ENCODE measurements at regions not wholly inside any gene's neighbourhood (a gene's known extent, or its start where the extent isn't known, plus 50 kb on each side); places are given as distances from the start of the nearest gene placed in this dataset.

DNA sequence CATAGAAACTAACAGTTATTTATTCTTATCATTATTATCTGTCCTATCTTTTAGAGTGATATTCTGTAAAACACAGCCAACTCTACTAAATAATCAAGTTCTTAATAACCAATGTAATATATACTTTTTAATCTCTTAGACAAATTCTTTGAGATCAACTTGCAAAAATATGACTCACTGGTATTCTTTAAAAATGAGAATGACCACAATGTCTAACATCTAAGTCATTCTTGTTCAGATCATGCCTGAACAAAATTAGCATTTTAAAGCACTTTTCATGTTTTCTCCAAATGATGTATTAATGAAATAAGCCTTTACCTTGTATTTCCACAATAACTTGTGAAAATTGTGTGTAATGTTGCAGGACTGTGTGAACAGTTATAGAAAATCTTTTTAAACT is 356.9 kb upstream of the RGMB start:
- ATAC-seq (replicated peaks in 1 of 2) = no peak
- H3K27me3 Mint-ChIP-seq (ENCODE audit: low read depth) = peaks cover 4% of the 10 kb centered on the region
- peaks cover 0 to 2% of the 10 kb centered on the region in 2 donors for H3K9me3 Mint-ChIP-seq
- H3K27ac Mint-ChIP-seq = no peak overlapping the region
- no peak for DNase-seq
- no peak overlapping the region for H3K4me3 Mint-ChIP-seq
- no peaks in the 10 kb centered on the region for H3K36me3 Mint-ChIP-seq (ENCODE audit: insufficient read depth in 2 of 2)
- no peaks in the 10 kb centered on the region for H3K4me1 Mint-ChIP-seq (ENCODE audit: low read depth)

DNA sequence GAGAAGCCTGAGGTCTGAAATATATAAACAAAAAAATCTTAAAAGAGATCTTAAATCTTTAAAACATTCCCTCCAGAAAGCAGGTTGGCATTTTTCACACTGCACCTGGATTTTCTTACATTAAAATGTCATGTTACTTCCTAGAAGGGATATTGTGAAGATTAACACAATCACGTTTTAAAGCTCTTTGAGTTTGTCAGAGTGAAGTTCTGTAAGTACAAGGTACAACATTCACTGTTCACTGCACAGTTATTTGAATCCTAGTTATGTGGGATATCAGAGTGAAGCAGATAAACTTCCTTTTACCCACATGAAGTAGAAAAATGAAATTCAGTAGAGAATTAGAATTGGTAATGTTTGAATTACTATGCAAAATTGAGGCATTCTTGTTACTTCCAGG is 353.6 kb upstream of the RGMB start:
- Mint-ChIP-seq H3K27ac (no peak overlapping the region), H3K36me3 (ENCODE audit: insufficient read depth in 2 of 2) (no peaks in the 10 kb centered on the region), H3K9me3 (peaks cover 0 to 2% of the 10 kb centered on the region in 2 donors), H3K27me3 (ENCODE audit: low read depth) (peaks cover 4% of the 10 kb centered on the region), H3K4me1 (ENCODE audit: low read depth) (no peaks in the 10 kb centered on the region), H3K4me3 (no peak overlapping the region)
- no peak for ATAC-seq (replicated peaks in 1 of 2)
- DNase-seq = no peak

DNA sequence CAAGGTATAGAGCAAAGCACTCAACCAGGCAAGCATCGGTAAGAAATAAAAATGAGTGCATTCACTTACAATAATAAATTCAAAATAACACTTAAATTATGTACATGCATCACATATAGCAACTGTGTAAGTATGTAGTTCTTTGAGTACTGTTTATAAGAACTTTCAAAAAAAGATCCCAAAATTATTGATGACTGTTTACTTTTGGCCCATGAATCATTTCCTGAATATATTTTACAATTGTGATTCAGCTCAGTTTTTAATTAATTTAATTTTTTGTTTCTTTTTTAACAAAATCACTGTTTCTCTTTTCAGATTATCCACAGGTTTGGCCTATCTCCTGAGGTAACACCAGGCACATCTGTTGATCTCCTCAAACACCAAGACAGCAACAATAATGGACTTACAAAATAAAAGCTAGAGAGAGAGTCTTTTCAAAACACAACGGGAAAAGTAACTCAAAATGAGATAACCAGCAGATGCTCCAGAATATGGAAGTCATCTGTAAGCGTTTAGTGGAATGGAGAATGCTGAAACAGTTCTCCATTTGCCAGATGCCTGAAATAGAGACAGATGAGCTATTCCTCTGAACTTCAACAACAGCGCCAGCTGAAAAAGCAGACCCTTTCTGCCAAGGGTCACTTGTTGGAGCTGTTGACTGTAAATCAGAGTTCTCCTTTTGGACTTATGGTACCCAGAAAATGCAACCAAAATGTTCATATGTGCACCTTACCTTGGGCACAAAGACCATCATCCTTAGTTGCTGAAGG is 348.6 kb upstream of the RGMB start:
- ATAC-seq (replicated peaks in 1 of 2) = no peak
- no peaks in the 10 kb centered on the region for H3K36me3 Mint-ChIP-seq (ENCODE audit: insufficient read depth in 2 of 2)
- no peak overlapping the region for H3K27ac Mint-ChIP-seq

GRCh38 chr5:98425640-98426039 is 347.8 kb upstream of the RGMB start:
- H3K9me3 Mint-ChIP-seq = no peaks in the 10 kb centered on the region
- no peak for ATAC-seq (replicated peaks in 1 of 2)
- no peak for DNase-seq
- H3K36me3 Mint-ChIP-seq (ENCODE audit: insufficient read depth in 2 of 2) = no peaks in the 10 kb centered on the region
- no peak overlapping the region for H3K27ac Mint-ChIP-seq
- H3K4me3 Mint-ChIP-seq = no peak overlapping the region
- H3K27me3 Mint-ChIP-seq (ENCODE audit: low read depth) = peaks cover 6% of the 10 kb centered on the region
- H3K4me1 Mint-ChIP-seq (ENCODE audit: low read depth) = no peaks in the 10 kb centered on the region

More for the DNA sequence above, 348.6 kb upstream of the RGMB start:
- no peaks in the 10 kb centered on the region for H3K9me3 Mint-ChIP-seq
- DNase-seq = no peak
- peaks cover 6% of the 10 kb centered on the region for H3K27me3 Mint-ChIP-seq (ENCODE audit: low read depth)
- no peak overlapping the region for H3K4me3 Mint-ChIP-seq
- no peaks in the 10 kb centered on the region for H3K4me1 Mint-ChIP-seq (ENCODE audit: low read depth)

GRCh38 chr5:98428806-98429205 is 344.7 kb upstream of the RGMB start:
- DNase-seq (no peak), ATAC-seq (replicated peaks in 1 of 2) (no peak)
- no peak overlapping the region for H3K4me3 Mint-ChIP-seq
- H3K27ac Mint-ChIP-seq = no peak overlapping the region
- no peaks in the 10 kb centered on the region for H3K4me1 Mint-ChIP-seq (ENCODE audit: low read depth)
- peaks cover 0 to 1% of the 10 kb centered on the region in 2 donors for H3K9me3 Mint-ChIP-seq
- H3K27me3 Mint-ChIP-seq (ENCODE audit: low read depth) = peaks cover 6% of the 10 kb centered on the region
- no peaks in the 10 kb centered on the region for H3K36me3 Mint-ChIP-seq (ENCODE audit: insufficient read depth in 2 of 2)

- Mint-ChIP-seq H3K27me3 (ENCODE audit: low read depth) (no peaks in the 10 kb centered on the region), H3K36me3 (ENCODE audit: insufficient read depth in 2 of 2) (peaks cover 0 to 2% of the 10 kb centered on the region in 2 donors), H3K4me1 (ENCODE audit: low read depth) (no peaks in the 10 kb centered on the region), H3K4me3 (no peak overlapping the region), H3K27ac (no peak overlapping the region), H3K9me3 (peaks cover 0 to 1% of the 10 kb centered on the region in 2 donors)
- ATAC-seq (replicated peaks in 1 of 2) (no peak), DNase-seq (no peak)
Measured at GRCh38 chr5:98432378-98432777, 341.1 kb upstream of the RGMB start.

- H3K27me3 Mint-ChIP-seq (ENCODE audit: low read depth) = no peaks in the 10 kb centered on the region
- no peak overlapping the region for H3K4me3 Mint-ChIP-seq
- peaks cover 0 to 1% of the 10 kb centered on the region in 2 donors for H3K9me3 Mint-ChIP-seq
Measured at GRCh38 chr5:98433022-98433421, 340.4 kb upstream of the RGMB start.

GRCh38 chr5:98433673-98434072 is 339.8 kb upstream of the RGMB start:
- H3K27ac Mint-ChIP-seq = no peak overlapping the region
- ATAC-seq (replicated peaks in 1 of 2) (no peak), DNase-seq (no peak)
- no peak overlapping the region for H3K4me3 Mint-ChIP-seq
- no peaks in the 10 kb centered on the region for H3K4me1 Mint-ChIP-seq (ENCODE audit: low read depth)
- peaks cover 0 to 1% of the 10 kb centered on the region in 2 donors for H3K9me3 Mint-ChIP-seq
- no peaks in the 10 kb centered on the region for H3K27me3 Mint-ChIP-seq (ENCODE audit: low read depth)
- H3K36me3 Mint-ChIP-seq (ENCODE audit: insufficient read depth in 2 of 2) = peaks cover 0 to 2% of the 10 kb centered on the region in 2 donors

More at GRCh38 chr5:98433022-98433421, 340.4 kb upstream of the RGMB start:
- H3K4me1 Mint-ChIP-seq (ENCODE audit: low read depth) = no peaks in the 10 kb centered on the region
- DNase-seq (no peak), ATAC-seq (replicated peaks in 1 of 2) (no peak)
- no peak overlapping the region for H3K27ac Mint-ChIP-seq
- peaks cover 0 to 2% of the 10 kb centered on the region in 2 donors for H3K36me3 Mint-ChIP-seq (ENCODE audit: insufficient read depth in 2 of 2)

GRCh38 chr5:98436667-98437066 is 336.8 kb upstream of the RGMB start:
- no peaks in the 10 kb centered on the region for H3K27me3 Mint-ChIP-seq (ENCODE audit: low read depth)
- DNase-seq (no peak), ATAC-seq (replicated peaks in 1 of 2) (no peak)
- no peaks in the 10 kb centered on the region for H3K4me1 Mint-ChIP-seq (ENCODE audit: low read depth)
- peaks cover 2 to 4% of the 10 kb centered on the region in 2 donors for H3K36me3 Mint-ChIP-seq (ENCODE audit: insufficient read depth in 2 of 2)
- no peak overlapping the region for H3K27ac Mint-ChIP-seq
- peaks cover 4 to 5% of the 10 kb centered on the region in 2 donors for H3K9me3 Mint-ChIP-seq
- no peak overlapping the region for H3K4me3 Mint-ChIP-seq

- no peaks in the 10 kb centered on the region for H3K27me3 Mint-ChIP-seq (ENCODE audit: low read depth)
- H3K36me3 Mint-ChIP-seq (ENCODE audit: insufficient read depth in 2 of 2) = peaks cover 0 to 7% of the 10 kb centered on the region in 2 donors
- H3K4me1 Mint-ChIP-seq (ENCODE audit: low read depth) = no peaks in the 10 kb centered on the region
- no peak overlapping the region for H3K27ac Mint-ChIP-seq
- no peak for DNase-seq
- no peak overlapping the region for H3K4me3 Mint-ChIP-seq
- H3K9me3 Mint-ChIP-seq = peaks cover 9 to 12% of the 10 kb centered on the region in 2 donors
- ATAC-seq (replicated peaks in 1 of 2) = no peak
Measured at GRCh38 chr5:98442448-98442847, 331.0 kb upstream of the RGMB start.

DNA sequence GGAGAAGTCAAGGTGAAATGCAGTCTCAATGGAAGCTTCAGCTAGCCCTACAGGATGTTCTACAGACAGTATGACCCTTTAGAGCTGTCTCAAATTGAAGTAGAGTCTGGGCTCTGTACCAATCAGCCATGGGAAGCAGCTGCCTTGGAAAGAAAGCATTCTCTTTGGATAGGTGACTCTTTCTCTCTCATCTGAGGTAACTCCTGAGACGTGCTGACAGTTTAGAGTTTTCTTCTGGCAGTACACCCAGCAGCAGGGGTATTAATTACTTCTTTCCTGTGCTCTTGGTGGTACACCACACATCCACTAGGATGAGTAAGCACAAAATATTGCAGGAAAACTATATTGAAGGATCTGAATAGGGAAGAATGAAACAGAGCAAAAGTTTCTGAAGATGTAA is 329.6 kb upstream of the RGMB start:
- Mint-ChIP-seq H3K9me3 (peaks cover 9 to 12% of the 10 kb centered on the region in 2 donors), H3K4me3 (no peak overlapping the region), H3K27ac (no peak overlapping the region), H3K36me3 (ENCODE audit: insufficient read depth in 2 of 2) (peaks cover 0 to 7% of the 10 kb centered on the region in 2 donors), H3K4me1 (ENCODE audit: low read depth) (no peaks in the 10 kb centered on the region), H3K27me3 (ENCODE audit: low read depth) (no peaks in the 10 kb centered on the region)
- DNase-seq (no peak), ATAC-seq (replicated peaks in 1 of 2) (no peak)

DNA sequence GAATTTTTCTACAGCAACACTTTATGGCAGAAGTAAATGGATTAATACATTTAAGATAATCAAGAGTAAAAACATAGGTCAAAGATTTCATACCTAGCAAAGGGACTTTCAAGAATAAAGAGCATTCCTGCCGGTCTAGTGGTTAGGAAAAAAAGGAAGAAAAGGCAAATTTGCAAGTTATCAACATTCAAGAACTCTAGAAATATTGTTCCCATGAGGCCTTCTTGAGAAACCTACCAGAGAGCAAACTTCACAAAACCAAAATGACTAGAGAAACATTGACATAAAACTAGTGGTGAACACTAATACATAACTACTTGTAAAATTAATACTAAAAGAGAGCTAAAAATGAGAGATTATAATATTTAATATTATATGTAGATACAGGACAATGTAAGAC is 320.2 kb upstream of the RGMB start:
- H3K27me3 Mint-ChIP-seq (ENCODE audit: low read depth) = no peaks in the 10 kb centered on the region
- DNase-seq (no peak), ATAC-seq (replicated peaks in 1 of 2) (no peak)
- no peaks in the 10 kb centered on the region for H3K9me3 Mint-ChIP-seq
- no peaks in the 10 kb centered on the region for H3K36me3 Mint-ChIP-seq (ENCODE audit: insufficient read depth in 2 of 2)
- no peak overlapping the region for H3K4me3 Mint-ChIP-seq
- no peak overlapping the region for H3K27ac Mint-ChIP-seq
- H3K4me1 Mint-ChIP-seq (ENCODE audit: low read depth) = no peaks in the 10 kb centered on the region

GRCh38 chr5:98454407-98454806 is 319.1 kb upstream of the RGMB start:
- no peak for DNase-seq
- no peaks in the 10 kb centered on the region for H3K27me3 Mint-ChIP-seq (ENCODE audit: low read depth)
- no peaks in the 10 kb centered on the region for H3K4me1 Mint-ChIP-seq (ENCODE audit: low read depth)
- no peak overlapping the region for H3K4me3 Mint-ChIP-seq
- H3K9me3 Mint-ChIP-seq = no peaks in the 10 kb centered on the region
- H3K36me3 Mint-ChIP-seq (ENCODE audit: insufficient read depth in 2 of 2) = no peaks in the 10 kb centered on the region
- no peak overlapping the region for H3K27ac Mint-ChIP-seq
- no peak for ATAC-seq (replicated peaks in 1 of 2)

GRCh38 chr5:98454904-98455303 is 318.6 kb upstream of the RGMB start:
- H3K27ac Mint-ChIP-seq = no peak overlapping the region
- no peak for DNase-seq
- H3K9me3 Mint-ChIP-seq = no peaks in the 10 kb centered on the region
- H3K4me1 Mint-ChIP-seq (ENCODE audit: low read depth) = no peaks in the 10 kb centered on the region
- ATAC-seq (replicated peaks in 1 of 2) = no peak
- no peaks in the 10 kb centered on the region for H3K27me3 Mint-ChIP-seq (ENCODE audit: low read depth)
- no peaks in the 10 kb centered on the region for H3K36me3 Mint-ChIP-seq (ENCODE audit: insufficient read depth in 2 of 2)
- no peak overlapping the region for H3K4me3 Mint-ChIP-seq
